Uterus (tissue), 2 donors: ENCODE measurements at regions not wholly inside any gene's neighbourhood (a gene's known extent, or its start where the extent isn't known, plus 50 kb on each side); places are given as distances from the start of the nearest gene placed in this dataset.

Source experiments
- POLR2A ChIP-seq, 2 donors: fragments of 450-650 bp; IDR thresholded peaks; one replicate each; pipeline ENCODE4 v1.6.1; 2016; ENCODE audit warnings: antibody characterized with exemption in 2 of 2, mild to moderate bottlenecking in 1 of 2, moderate library complexity in 1 of 2
- TF ChIP-seq, protein P1 (sequence below), 4 experiments: fragments of 200-600 bp in 2 of 4; fragments of 450-650 bp in 2 of 4; sonication (generic) in 2 of 4; IDR thresholded peaks; one replicate each; pipeline ENCODE4 v1.5.1; 2016 to 2019; ENCODE audit warnings: antibody characterized with exemption in 4 of 4, mild to moderate bottlenecking in 2 of 4, moderate library complexity in 1 of 4

GRCh38 chr3:82114589-82114988 lies 353.1 kb upstream of the GBE1 start:
- TF ChIP-seq, protein P1, sequence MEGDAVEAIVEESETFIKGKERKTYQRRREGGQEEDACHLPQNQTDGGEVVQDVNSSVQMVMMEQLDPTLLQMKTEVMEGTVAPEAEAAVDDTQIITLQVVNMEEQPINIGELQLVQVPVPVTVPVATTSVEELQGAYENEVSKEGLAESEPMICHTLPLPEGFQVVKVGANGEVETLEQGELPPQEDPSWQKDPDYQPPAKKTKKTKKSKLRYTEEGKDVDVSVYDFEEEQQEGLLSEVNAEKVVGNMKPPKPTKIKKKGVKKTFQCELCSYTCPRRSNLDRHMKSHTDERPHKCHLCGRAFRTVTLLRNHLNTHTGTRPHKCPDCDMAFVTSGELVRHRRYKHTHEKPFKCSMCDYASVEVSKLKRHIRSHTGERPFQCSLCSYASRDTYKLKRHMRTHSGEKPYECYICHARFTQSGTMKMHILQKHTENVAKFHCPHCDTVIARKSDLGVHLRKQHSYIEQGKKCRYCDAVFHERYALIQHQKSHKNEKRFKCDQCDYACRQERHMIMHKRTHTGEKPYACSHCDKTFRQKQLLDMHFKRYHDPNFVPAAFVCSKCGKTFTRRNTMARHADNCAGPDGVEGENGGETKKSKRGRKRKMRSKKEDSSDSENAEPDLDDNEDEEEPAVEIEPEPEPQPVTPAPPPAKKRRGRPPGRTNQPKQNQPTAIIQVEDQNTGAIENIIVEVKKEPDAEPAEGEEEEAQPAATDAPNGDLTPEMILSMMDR (IDR thresholded peaks at IDR 0.05) = no peak
- no peak for TF ChIP-seq POLR2A (IDR thresholded peaks at IDR 0.05)
